Bronchial epithelial cell (primary cell): ENCODE measurements at regions not wholly inside any gene's neighbourhood (a gene's known extent, or its start where the extent isn't known, plus 50 kb on each side); places are given as distances from the start of the nearest gene placed in this dataset.

Experiments used
- DNase-seq: peaks from one replicate; pipeline ENCODE4 v3.0.0-alpha.2; 2010; ENCODE audit warnings: low read depth
- FAIRE-seq: peaks from 2 replicates; lab custom pipeline; 2011; peaks lifted over from hg19 to GRCh38; lab: Jason Lieb, UNC
- H3K27me3 ChIP-seq: 2 replicates; pipeline ENCODE4 v1.5.1; 2011; ENCODE audit warnings: low read length; ENCODE audit not compliant: control insufficient read depth, insufficient read depth
- H3K36me3 ChIP-seq: 2 replicates; pipeline ENCODE4 v1.5.1; 2011; ENCODE audit warnings: low read length; ENCODE audit not compliant: control insufficient read depth, insufficient read depth
- H3K4me3 ChIP-seq: 2 replicates; pipeline ENCODE4 v1.5.1; 2011; ENCODE audit warnings: mild to moderate bottlenecking, low read depth, low read length, control low read depth
- CTCF ChIP-seq: IDR thresholded peaks from 2 replicates; pipeline ENCODE4 v1.5.1; 2011; ENCODE audit warnings: mild to moderate bottlenecking, moderate library complexity, low read length, control low read depth, inconsistent platforms; ENCODE audit not compliant: insufficient read depth, severe bottlenecking

- no peak for FAIRE-seq
- no peak for TF ChIP-seq CTCF
- H3K36me3 ChIP-seq: no peaks in the 10 kb centered on the region
- DNase-seq: no peak
- H3K27me3 ChIP-seq: no peaks in the 10 kb centered on the region
- no peak overlapping the region for H3K4me3 ChIP-seq
Observed at GRCh38 chr10:2097937-2098336, 360.6 kb upstream of the ADARB2 start.

- Histone ChIP-seq H3K36me3 (no peaks in the 10 kb centered on the region), H3K27me3 (no peaks in the 10 kb centered on the region), H3K4me3 (no peak overlapping the region)
- TF ChIP-seq CTCF: no peak
- no peak for FAIRE-seq
- no peak for DNase-seq
Observed at GRCh38 chr10:2094171-2094570, 356.8 kb upstream of the ADARB2 start.

- H3K4me3 ChIP-seq: no peak overlapping the region
- H3K27me3 ChIP-seq: no peaks in the 10 kb centered on the region
- FAIRE-seq (no peak), DNase-seq (no peak)
- no peak for TF ChIP-seq CTCF
- no peaks in the 10 kb centered on the region for H3K36me3 ChIP-seq
Observed at GRCh38 chr10:2083591-2083990, 346.3 kb upstream of the ADARB2 start.

GRCh38 chr10:2081501-2081900, 344.2 kb upstream of the ADARB2 start:
- DNase-seq: no peak
- no peak for FAIRE-seq
- no peak overlapping the region for H3K4me3 ChIP-seq
- H3K27me3 ChIP-seq: no peaks in the 10 kb centered on the region
- TF ChIP-seq CTCF: peak; percentile 16
- H3K36me3 ChIP-seq: no peaks in the 10 kb centered on the region

GRCh38 chr10:2079603-2080078, 342.3 kb upstream of the ADARB2 start:
- H3K27me3 ChIP-seq: no peaks in the 10 kb centered on the region
- no peaks in the 10 kb centered on the region for H3K36me3 ChIP-seq
- DNase-seq (no peak), FAIRE-seq (no peak)
- no peak overlapping the region for H3K4me3 ChIP-seq
- TF ChIP-seq CTCF: no peak

GRCh38 chr10:2077231-2077630, 339.9 kb upstream of the ADARB2 start:
- no peak for FAIRE-seq
- DNase-seq: peak; percentile 0

More at GRCh38 chr10:2077231-2077630, 339.9 kb upstream of the ADARB2 start:
- H3K27me3 ChIP-seq: no peaks in the 10 kb centered on the region
- no peak for TF ChIP-seq CTCF
- no peaks in the 10 kb centered on the region for H3K36me3 ChIP-seq
- no peak overlapping the region for H3K4me3 ChIP-seq
